ENCODE measurements at regions not wholly inside any gene's neighbourhood (a gene's known extent, or its start where the extent isn't known, plus 50 kb on each side); places are given as distances from the start of the nearest gene placed in this dataset.
"Not testable (repeated sequence)": the region's sequence is repeated elsewhere in the genome, so short reads cannot be mapped to it uniquely, and the experiment has no call there.

DNA sequence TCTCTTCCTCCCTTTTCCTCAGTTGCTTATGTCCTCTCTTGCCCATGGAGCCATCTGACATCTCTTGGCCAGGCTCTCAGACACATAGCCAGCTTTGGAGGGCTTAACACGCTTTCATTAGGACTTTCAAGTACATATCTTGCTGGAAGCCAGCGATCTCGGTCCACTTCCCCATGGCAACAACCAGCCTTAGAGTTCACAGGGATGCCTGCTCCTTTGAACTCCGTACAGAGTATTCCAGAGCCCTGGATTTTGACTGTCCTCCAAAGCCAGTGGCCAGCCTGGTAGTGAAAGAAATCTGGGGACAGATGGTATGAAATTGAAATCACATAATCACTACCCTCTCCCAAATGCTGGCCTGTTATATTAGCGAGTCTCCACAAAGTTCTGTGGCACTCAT lies 370.5 kb upstream of the NPVF start:
- DNase-seq = no peak
- no peak overlapping the region for H3K4me3 ChIP-seq
- no peaks in the 10 kb centered on the region for H3K9me3 ChIP-seq
- H3K27me3 ChIP-seq = no peaks in the 10 kb centered on the region
- H3K4me1 ChIP-seq = peaks cover 0 to 8% (median 0%) of the 10 kb centered on the region in 4 donors
- no peak for TF ChIP-seq POLR2A (IDR thresholded peaks at IDR 0.05)
- TF ChIP-seq, protein P1, sequence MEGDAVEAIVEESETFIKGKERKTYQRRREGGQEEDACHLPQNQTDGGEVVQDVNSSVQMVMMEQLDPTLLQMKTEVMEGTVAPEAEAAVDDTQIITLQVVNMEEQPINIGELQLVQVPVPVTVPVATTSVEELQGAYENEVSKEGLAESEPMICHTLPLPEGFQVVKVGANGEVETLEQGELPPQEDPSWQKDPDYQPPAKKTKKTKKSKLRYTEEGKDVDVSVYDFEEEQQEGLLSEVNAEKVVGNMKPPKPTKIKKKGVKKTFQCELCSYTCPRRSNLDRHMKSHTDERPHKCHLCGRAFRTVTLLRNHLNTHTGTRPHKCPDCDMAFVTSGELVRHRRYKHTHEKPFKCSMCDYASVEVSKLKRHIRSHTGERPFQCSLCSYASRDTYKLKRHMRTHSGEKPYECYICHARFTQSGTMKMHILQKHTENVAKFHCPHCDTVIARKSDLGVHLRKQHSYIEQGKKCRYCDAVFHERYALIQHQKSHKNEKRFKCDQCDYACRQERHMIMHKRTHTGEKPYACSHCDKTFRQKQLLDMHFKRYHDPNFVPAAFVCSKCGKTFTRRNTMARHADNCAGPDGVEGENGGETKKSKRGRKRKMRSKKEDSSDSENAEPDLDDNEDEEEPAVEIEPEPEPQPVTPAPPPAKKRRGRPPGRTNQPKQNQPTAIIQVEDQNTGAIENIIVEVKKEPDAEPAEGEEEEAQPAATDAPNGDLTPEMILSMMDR (IDR thresholded peaks at IDR 0.05) = no peak
- H3K36me3 ChIP-seq = no peaks in the 10 kb centered on the region
- H3K27ac ChIP-seq = no peak overlapping the region

DNA sequence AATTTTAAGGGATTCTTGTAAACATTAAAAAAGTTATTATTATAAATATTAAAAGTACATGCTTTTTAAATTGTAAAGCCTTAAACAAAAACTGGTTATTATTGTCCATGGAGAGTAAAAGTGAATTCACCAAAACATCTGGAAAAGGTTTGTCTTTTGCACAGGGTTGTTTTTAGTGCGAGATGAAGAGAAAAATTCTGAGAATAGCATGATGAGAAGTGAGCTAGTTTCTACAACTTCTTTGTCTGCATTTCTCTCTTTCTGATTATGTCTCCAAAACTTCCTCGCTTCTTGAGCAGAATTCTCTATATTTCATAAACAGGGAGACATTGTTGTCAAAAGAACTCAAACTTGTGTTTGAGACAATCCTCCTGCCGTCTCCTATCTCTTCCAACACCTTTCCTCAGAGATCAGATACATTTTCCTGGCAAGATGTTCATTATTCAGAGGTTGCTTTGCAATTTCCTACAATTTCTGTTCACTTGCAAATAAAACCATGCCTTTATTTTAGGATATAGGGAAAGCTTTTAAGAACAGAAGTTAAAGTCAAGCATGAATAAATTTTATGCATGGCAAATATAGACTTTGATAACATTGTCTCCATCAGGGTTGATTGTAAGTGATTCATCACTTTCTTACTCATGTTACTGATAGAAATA lies 372.1 kb upstream of the NPVF start:
- no peak for DNase-seq
- Histone ChIP-seq H3K27ac (no peak overlapping the region), H3K9me3 (no peaks in the 10 kb centered on the region), H3K4me1 (peaks cover 0 to 8% (median 0%) of the 10 kb centered on the region in 4 donors), H3K4me3 (no peak overlapping the region), H3K27me3 (no peaks in the 10 kb centered on the region), H3K36me3 (no peaks in the 10 kb centered on the region)
- no peak for TF ChIP-seq POLR2A (IDR thresholded peaks at IDR 0.05)
- TF ChIP-seq, protein P1 (IDR thresholded peaks at IDR 0.05) = no peak

DNA sequence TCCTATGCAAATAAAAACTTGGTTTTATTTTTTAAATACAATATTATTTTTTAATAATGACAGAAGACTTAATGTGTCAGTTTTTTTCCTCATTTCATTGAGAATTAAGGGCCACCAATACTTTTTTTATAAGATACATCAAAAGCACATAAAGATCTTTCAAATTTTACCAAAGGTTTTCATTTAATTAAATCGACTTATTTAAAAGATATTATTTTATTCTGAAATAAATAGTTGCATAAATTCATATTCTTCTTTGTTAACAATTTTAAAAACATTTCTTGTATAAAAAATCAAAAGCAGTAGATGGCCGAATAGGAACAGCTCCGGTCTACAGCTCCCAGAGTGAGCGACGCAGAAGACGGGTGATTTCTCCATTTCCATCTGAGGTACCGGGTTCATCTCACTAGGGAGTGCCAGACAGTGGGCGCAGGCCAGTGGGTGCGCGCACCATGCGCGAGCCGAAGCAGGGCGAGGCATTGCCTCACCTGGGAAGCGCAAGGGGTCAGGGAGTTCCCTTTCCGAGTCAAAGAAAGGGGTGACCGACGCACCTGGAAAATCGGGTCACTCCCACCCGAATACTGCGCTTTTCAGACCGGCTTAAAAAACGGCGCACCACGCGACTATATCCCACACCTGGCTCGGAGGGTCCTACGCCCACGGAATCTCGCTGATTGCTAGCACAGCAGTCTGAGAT lies 374.6 kb upstream of the NPVF start:
- H3K4me3 ChIP-seq = peak overlapping the region in 3 of 4 donors; percentile 12 to 37 (median 32)
- H3K27ac ChIP-seq = not testable (repeated sequence)

GRCh38 chr7:25603427-25603740 lies 375.1 kb upstream of the NPVF start:
- not testable (repeated sequence) for H3K27ac ChIP-seq, H3K36me3 ChIP-seq, H3K4me1 ChIP-seq, H3K27me3 ChIP-seq, DNase-seq, H3K9me3 ChIP-seq
- H3K4me3 ChIP-seq = peak overlapping the region in 3 of 4 donors; percentile 12 to 37 (median 32)

More for the DNA sequence above, 374.6 kb upstream of the NPVF start:
- H3K27me3 ChIP-seq, H3K36me3 ChIP-seq, H3K4me1 ChIP-seq, H3K9me3 ChIP-seq, DNase-seq: not testable (repeated sequence)

DNA sequence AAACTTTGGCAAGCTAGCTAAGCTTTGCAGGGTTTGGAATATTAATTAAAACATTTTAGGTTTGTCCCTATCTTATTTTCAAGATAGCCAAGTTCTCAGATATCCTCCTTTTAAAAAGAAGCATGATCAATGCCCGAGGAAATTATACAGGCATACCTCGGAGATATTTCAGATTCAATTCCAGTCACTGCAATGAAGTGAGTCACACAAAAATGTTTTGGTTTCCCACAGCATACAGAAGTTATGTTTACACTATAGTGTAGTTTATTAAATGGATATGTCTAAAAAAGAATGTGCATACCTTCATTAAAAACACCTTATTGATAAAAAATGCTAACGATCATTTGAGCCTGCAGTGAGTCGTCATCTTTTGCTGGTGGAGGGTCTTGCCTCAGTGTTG lies 382.9 kb upstream of the NPVF start:
- H3K9me3 ChIP-seq = peaks cover 0 to 3% (median 0%) of the 10 kb centered on the region in 4 donors
- H3K4me1 ChIP-seq = no peaks in the 10 kb centered on the region
- H3K27me3 ChIP-seq = no peaks in the 10 kb centered on the region
- H3K36me3 ChIP-seq = no peaks in the 10 kb centered on the region
- no peak for DNase-seq
- H3K27ac ChIP-seq = no peak overlapping the region
- no peak overlapping the region for H3K4me3 ChIP-seq
- no peak for TF ChIP-seq POLR2A (IDR thresholded peaks at IDR 0.05)
- TF ChIP-seq, protein P1 (IDR thresholded peaks at IDR 0.05) = no peak

DNA sequence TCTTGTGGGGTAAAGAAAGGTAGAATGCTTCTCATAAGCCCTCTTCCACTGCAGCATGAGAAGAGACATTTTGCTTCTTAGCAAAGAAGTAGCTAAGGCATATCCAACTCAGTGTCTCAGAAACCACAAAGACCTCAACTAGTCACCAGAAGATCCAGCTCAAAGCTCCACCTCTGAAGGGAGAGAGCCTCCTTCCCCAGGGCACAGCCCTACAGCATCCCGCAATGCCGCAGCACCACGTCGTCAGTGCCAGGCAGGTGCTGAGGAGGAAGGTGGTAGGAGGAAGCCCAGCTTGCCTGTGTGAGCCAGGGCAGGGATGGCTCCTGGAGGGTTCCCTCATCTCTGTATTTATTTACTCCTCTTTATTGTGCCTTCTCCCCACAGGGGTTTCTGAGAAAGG lies 385.6 kb upstream of the NPVF start:
- no peaks in the 10 kb centered on the region for H3K36me3 ChIP-seq
- H3K27me3 ChIP-seq = no peaks in the 10 kb centered on the region
- no peak overlapping the region for H3K4me3 ChIP-seq
- H3K27ac ChIP-seq = no peak overlapping the region
- H3K9me3 ChIP-seq = peaks cover 0 to 3% (median 0%) of the 10 kb centered on the region in 4 donors
- TF ChIP-seq, protein P1 (IDR thresholded peaks at IDR 0.05) = no peak
- no peak for TF ChIP-seq POLR2A (IDR thresholded peaks at IDR 0.05)
- H3K4me1 ChIP-seq = no peaks in the 10 kb centered on the region
- DNase-seq = no peak

Measured in Peyer's patch (tissue), 4 donors.